Cardiac muscle cell (in vitro differentiated cells and primary cell): ENCODE measurements at regions not wholly inside any gene's neighbourhood (a gene's known extent, or its start where the extent isn't known, plus 50 kb on each side); places are given as distances from the start of the nearest gene placed in this dataset.

Source experiments
- DNase-seq, 2 donors: peaks; one replicate each; pipeline versions ENCODE4 v3.0.0 to v3.0.0-alpha.2; 2010 to 2017; ENCODE audit warnings: low read depth in 1 of 2, low spot score in 1 of 2
- H3K27ac ChIP-seq: fragments of 200-600 bp; sonication (generic); 2 replicates; pipeline ENCODE4 v1.5.1; 2016
- H3K27me3 ChIP-seq: fragments of 200-600 bp; sonication (generic); 2 replicates; pipeline ENCODE4 v1.6.0; 2016; ENCODE audit warnings: control low read depth
- H3K36me3 ChIP-seq: fragments of 200-600 bp; sonication (generic); 2 replicates; pipeline ENCODE4 v1.5.1; 2016; ENCODE audit warnings: control low read depth
- H3K4me1 ChIP-seq: fragments of 200-600 bp; sonication (generic); 2 replicates; pipeline ENCODE4 v1.8.1; 2017; ENCODE audit warnings: low read depth, mild to moderate bottlenecking, mixed run types
- H3K4me3 ChIP-seq: fragments of 200-600 bp; sonication (generic); 2 replicates; pipeline ENCODE4 v1.5.1; 2016; ENCODE audit warnings: mild to moderate bottlenecking
- H3K9me3 ChIP-seq: fragments of 200-600 bp; sonication (generic); 2 replicates; pipeline ENCODE4 v1.5.1; 2017; ENCODE audit warnings: low read depth, mild to moderate bottlenecking, control low read depth
- TF ChIP-seq, protein P1 (sequence below): IDR thresholded peaks from 2 replicates; pipeline ENCODE4 v1.5.1; 2012; ENCODE audit warnings: low read depth, mild to moderate bottlenecking, low read length

DNA sequence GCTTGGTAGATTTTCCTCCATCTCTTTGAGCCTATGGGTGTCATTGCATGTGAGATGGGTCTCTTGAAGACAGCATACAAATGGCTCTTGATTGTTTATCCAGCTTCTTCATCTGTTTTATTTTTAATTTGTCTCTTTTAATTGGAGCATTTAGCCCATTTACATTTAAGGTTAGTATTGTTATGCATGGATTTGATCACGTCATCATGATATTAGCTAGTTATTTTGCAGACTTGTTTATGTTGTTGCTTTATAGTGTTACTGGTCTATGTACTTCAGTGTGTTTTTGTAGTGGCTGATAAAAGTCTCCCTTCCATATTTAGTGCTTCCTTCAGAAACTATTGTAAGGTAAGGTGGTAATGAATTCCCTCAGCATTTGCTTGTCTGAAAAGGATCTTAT is 78.6 kb upstream of the RGMB start:
- H3K27ac ChIP-seq: no peak overlapping the region
- H3K9me3 ChIP-seq: no peaks in the 10 kb centered on the region
- no peaks in the 10 kb centered on the region for H3K36me3 ChIP-seq
- H3K27me3 ChIP-seq: no peaks in the 10 kb centered on the region
- no peak for DNase-seq
- no peaks in the 10 kb centered on the region for H3K4me1 ChIP-seq
- H3K4me3 ChIP-seq: no peak overlapping the region
- TF ChIP-seq, protein P1, sequence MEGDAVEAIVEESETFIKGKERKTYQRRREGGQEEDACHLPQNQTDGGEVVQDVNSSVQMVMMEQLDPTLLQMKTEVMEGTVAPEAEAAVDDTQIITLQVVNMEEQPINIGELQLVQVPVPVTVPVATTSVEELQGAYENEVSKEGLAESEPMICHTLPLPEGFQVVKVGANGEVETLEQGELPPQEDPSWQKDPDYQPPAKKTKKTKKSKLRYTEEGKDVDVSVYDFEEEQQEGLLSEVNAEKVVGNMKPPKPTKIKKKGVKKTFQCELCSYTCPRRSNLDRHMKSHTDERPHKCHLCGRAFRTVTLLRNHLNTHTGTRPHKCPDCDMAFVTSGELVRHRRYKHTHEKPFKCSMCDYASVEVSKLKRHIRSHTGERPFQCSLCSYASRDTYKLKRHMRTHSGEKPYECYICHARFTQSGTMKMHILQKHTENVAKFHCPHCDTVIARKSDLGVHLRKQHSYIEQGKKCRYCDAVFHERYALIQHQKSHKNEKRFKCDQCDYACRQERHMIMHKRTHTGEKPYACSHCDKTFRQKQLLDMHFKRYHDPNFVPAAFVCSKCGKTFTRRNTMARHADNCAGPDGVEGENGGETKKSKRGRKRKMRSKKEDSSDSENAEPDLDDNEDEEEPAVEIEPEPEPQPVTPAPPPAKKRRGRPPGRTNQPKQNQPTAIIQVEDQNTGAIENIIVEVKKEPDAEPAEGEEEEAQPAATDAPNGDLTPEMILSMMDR: no peak

DNA sequence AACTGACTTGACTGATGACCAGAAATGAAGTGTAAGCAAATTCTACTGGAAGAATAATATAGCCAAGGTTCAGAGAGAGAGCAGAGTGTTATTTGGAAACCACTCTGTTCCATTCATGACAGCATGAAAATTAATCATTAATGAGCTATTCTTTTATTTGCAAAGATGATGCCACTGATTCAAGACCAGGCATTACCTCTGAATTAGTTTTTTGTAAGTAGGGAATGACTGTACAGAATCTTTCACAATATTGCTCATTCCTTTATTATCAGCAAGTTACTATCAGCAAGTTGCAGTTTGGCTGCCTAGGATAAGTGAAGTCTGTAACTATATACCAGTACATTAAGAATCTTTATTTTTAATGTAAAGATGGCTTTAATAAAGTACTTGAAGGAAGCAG is 75.1 kb upstream of the RGMB start:
- TF ChIP-seq, protein P1: no peak
- Histone ChIP-seq H3K27me3 (no peaks in the 10 kb centered on the region), H3K27ac (no peak overlapping the region), H3K4me1 (no peaks in the 10 kb centered on the region), H3K9me3 (no peaks in the 10 kb centered on the region), H3K36me3 (no peaks in the 10 kb centered on the region), H3K4me3 (no peak overlapping the region)
- peak in 1 of 2 donors; percentile 60 for DNase-seq

DNA sequence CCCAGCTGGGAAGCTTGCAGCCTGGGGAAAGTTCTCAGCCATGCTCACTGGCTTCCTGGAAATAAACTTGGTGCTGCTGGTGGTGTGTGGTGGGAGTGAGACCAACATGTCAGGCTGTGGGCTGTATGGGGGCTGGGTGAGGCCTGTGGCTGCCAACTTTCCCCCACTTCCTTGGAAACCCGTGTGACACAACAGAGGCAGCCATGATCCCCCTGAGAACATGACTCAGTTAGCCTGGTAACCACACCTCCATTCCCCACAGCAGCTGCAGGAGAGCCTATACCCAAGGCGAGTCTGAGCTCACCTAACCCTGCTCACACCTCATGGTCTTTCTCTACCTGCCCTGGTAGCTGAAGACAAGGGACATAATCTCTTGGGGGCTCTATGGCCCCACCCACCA is 72.7 kb upstream of the RGMB start:
- no peaks in the 10 kb centered on the region for H3K36me3 ChIP-seq
- DNase-seq: peak in 1 of 2 donors; percentile 45
- no peak overlapping the region for H3K4me3 ChIP-seq
- H3K27ac ChIP-seq: no peak overlapping the region
- no peaks in the 10 kb centered on the region for H3K9me3 ChIP-seq
- no peaks in the 10 kb centered on the region for H3K27me3 ChIP-seq
- H3K4me1 ChIP-seq: no peaks in the 10 kb centered on the region
- TF ChIP-seq, protein P1: no peak

DNA sequence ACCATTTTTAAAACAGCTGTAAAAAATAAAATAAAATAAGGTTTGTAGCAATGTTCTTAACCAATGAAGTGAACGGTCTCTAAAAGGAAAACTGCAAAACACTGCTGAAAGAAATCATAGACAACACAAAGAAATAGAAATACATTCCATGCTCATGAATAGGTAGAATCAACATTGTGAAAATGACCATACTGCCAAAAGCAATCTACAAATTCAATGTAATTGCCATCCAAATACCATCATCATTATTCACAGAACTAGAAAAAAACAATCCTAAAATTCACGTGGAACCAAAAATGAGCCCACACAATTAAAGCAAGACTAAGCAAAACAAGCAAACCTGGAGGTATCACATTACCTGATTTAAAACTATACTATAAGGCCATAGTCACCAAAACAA is 67.6 kb upstream of the RGMB start:
- Histone ChIP-seq H3K36me3 (no peaks in the 10 kb centered on the region), H3K4me3 (no peak overlapping the region), H3K4me1 (no peaks in the 10 kb centered on the region), H3K9me3 (no peaks in the 10 kb centered on the region), H3K27me3 (no peaks in the 10 kb centered on the region), H3K27ac (no peak overlapping the region)
- TF ChIP-seq, protein P1: no peak
- no peak for DNase-seq

DNA sequence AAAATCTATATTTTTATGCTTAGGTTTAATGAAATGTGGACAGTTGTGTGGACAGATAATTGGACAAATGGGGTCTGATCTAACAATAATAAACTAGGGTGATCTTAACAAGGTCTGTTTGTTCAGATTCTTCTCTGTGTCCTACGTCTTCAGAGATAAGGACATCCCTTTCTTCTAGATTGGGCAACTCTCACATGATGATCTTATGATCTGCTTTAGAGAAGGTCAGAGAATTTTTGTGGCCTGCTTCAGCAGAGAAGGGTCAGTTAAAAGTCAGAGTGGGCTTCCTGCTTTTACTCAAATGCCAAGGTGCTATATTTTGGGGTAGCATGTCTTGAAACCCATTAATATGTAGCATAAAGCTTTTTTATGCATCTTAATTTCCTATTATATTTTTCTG is 63.8 kb upstream of the RGMB start:
- no peaks in the 10 kb centered on the region for H3K36me3 ChIP-seq
- TF ChIP-seq, protein P1: no peak
- no peak overlapping the region for H3K27ac ChIP-seq
- no peak overlapping the region for H3K4me3 ChIP-seq
- DNase-seq: no peak
- H3K9me3 ChIP-seq: no peaks in the 10 kb centered on the region
- H3K4me1 ChIP-seq: no peaks in the 10 kb centered on the region
- H3K27me3 ChIP-seq: no peaks in the 10 kb centered on the region

DNA sequence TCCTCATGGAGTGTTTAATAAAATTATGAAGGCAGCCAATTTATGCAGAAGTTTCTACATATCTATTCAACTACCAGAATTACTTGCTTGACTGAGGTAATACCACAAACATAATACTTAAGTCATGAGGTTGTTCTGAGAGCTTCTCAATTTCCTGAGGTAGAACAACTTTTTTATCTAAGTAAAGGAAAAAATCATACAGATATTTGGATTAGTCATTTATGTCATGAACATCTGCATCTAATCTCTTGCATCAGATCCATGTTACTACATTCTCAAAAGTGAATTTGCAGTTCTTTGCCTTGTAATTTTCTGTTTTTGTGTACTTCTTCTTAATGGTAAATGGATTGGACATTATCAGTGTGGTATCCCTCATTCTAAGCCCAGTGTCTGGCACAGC is 60.4 kb upstream of the RGMB start:
- Histone ChIP-seq H3K36me3 (no peaks in the 10 kb centered on the region), H3K27ac (no peak overlapping the region), H3K4me1 (no peaks in the 10 kb centered on the region), H3K27me3 (no peaks in the 10 kb centered on the region), H3K4me3 (no peak overlapping the region), H3K9me3 (no peaks in the 10 kb centered on the region)
- peak in 1 of 2 donors; percentile 33 for DNase-seq
- TF ChIP-seq, protein P1: no peak
